Embryonic facial prominence (tissue), 1 donor: ENCODE measurements at regions not wholly inside any gene's neighbourhood (a gene's known extent, or its start where the extent isn't known, plus 50 kb on each side); places are given as distances from the start of the nearest gene placed in this dataset.
"Not testable (repeated sequence)": the region's sequence is repeated elsewhere in the genome, so short reads cannot be mapped to it uniquely, and the experiment has no call there.

Experiments
- DNase-seq: peaks from one replicate; pipeline ENCODE4 v3.0.0-alpha.2; 2016; ENCODE audit errors: extremely low spot score

GRCh38 chr7:91457208-91457607, 193.0 kb downstream of the FZD1 start:
- DNase-seq = no peak

- no peak for DNase-seq
Observed at GRCh38 chr7:91459539-91459938, 195.3 kb downstream of the FZD1 start.

GRCh38 chr7:91462316-91462715, 198.1 kb downstream of the FZD1 start:
- DNase-seq = no peak

DNA sequence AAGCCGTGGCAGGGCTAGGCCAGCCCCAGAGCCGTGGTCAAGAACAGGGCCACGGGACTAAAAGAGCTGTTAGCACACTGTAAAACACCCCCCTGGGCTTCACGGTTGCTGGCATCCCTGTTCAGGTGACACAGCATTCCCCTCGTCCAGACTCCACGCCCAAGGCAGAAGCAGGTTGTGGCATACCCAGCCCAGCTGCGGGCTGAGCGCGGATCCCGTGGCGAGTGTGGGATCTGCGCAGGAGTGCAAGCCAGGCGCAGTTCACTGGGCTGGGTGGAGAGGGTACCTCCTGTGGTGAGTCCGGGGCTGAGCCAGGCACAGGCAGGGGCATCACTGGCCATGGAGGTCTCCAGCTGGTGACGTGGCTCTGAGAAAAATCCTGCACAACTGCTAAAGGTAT, 199.1 kb downstream of the FZD1 start:
- DNase-seq = no peak

DNA sequence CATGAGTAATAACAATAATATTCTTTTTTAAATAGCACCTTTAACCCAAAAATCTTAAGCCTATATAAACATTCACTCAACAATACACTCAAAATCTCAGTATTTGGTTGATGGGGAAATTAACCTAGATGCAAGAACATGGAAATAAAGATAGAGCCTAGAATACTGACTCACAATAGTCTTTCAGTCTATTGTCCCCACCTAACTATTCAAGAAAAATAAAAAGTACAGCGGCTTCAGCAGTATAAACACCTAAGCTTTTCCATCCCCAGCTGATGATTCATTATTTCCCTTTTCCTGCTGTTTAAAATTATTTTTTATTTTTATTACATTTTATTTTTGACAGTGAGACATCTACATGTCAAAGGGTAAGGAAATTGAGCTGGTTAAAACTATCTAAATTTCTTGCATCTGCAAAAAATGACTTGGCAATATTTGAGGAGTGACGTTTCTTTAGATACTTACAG, 201.4 kb downstream of the FZD1 start:
- DNase-seq = no peak

DNA sequence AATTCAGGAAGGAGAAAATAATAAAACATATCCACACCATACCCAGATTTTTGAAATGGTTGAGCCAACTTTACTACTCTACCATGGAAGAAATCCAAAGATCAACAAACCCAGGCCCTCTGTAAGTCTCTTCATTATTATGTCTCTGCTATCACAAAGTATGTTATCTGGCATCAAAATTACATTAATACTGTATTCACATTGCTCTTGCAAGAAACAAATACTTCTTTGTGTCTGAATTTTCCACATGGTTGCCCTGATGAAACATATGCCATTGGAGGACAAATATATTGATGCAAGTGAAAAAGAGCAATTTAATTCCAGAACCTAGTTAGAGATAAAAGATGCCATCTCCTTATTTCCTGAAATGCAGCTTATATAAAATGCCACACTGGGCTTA, 204.0 kb downstream of the FZD1 start:
- no peak for DNase-seq

GRCh38 chr7:91473619-91474018, 209.4 kb downstream of the FZD1 start:
- no peak for DNase-seq

DNA sequence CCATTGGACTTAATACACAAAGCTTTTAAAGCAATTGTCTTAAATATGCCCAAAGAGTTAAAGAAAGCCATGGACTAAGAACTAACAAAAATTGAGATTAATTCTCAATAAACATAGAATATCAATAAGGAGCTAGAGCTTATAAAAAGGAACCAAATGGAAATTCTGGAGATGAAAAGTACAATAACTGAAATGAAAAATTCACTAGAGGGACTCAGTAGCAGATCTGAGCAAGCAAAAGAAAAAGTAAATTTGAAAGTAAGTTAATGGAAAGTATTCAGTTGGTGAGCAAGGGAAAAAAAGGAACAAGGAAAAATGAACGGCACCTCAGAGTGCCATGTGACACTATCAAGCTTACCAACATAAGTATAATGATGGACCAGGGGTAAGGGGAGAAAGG, 209.8 kb downstream of the FZD1 start:
- no peak for DNase-seq

- not testable (repeated sequence) for DNase-seq
Observed at GRCh38 chr7:91480470-91480869, 216.2 kb downstream of the FZD1 start.

DNA sequence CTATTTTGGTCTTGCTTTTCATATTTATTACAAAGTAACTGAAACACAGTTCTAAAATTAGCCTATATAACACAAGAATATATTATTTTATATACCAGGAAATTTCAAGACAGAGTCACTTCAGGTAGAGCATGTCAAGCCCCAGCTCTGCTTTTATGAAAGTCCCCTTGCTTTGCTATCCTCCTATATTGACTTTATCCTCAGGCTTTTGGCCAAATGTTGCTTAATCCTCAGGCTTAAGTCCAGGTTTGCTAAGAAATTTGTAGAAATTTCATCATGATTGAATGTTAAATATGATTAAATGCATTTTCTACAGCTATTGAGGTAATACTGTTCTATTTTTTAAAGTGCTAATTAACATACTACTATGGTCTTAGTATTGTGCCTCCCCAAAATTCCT, 227.6 kb downstream of the FZD1 start:
- DNase-seq = no peak

GRCh38 chr7:91492317-91492716, 228.1 kb downstream of the FZD1 start:
- DNase-seq = no peak

- DNase-seq = no peak
Observed at GRCh38 chr7:91492773-91493172, 228.5 kb downstream of the FZD1 start.

GRCh38 chr7:91494450-91494849, 230.2 kb downstream of the FZD1 start:
- DNase-seq = no peak

GRCh38 chr7:91496251-91496820, 232.1 kb downstream of the FZD1 start:
- DNase-seq = no peak

DNA sequence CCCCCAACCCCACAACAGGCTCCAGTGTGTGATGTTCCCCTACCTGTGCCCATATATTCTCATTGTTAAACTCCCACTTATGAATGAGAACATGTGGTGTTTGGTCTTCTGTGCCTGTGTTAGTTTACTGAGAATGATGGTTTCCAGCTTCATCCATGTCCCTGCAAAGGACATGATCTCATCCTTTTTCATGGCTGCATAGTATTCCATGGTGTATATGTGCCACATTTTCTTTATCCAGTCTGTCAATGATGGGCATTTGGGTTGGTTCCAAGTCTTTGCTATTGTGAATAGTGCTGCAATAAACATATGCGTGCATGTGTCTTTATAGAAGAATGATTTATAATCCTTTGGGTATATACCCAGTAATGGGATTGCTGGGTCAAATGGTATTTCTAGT, 233.0 kb downstream of the FZD1 start:
- not testable (repeated sequence) for DNase-seq

DNA sequence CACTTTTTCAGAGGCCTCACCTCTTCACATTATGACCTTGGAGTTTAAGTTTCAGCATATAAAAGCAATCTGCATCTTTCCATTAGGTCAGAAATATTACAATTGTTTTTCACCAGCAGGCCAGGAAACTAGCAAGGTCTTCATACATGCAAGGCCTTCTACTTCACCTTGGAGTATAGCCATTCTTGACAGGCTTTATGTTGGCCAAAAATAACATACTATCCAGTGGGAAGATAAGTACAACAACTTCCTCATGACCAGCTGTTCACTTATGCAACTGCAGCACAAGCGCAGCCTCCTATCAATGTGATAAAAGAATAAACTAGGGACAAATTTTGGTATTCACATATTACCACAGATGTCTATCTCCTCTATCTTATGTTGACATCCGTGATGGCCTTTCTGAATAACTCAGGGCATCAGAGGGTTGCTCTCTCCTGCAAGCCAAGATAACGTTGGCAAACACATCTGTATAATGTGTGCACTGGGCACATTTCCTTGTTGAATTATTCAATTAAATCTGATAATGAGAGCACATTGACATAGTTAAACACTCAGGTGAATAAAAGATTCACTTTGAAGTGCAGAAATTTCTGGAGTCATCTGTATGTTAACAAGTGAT, 239.8 kb downstream of the FZD1 start:
- DNase-seq = no peak

- DNase-seq = no peak
Observed at GRCh38 chr7:91504919-91505318, 240.7 kb downstream of the FZD1 start.

DNA sequence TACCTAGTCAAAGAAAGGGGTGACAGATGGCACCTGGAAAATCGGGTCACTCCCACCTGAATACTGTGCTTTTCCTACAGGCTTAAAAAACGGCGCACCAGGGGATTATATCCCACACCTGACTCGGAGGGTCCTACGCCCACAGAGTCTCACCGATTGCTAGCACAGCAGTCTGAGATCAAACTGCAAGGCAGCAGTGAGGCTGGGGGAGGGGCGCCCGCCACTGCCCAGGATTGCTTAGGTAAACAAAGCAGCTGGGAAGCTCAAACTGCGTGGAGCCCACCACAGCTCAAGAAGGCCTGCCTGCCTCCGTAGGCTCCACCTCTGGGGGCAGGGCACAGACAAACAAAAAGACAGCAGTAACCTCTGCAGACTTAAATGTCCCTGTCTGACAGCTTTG, 242.7 kb downstream of the FZD1 start:
- not testable (repeated sequence) for DNase-seq

DNA sequence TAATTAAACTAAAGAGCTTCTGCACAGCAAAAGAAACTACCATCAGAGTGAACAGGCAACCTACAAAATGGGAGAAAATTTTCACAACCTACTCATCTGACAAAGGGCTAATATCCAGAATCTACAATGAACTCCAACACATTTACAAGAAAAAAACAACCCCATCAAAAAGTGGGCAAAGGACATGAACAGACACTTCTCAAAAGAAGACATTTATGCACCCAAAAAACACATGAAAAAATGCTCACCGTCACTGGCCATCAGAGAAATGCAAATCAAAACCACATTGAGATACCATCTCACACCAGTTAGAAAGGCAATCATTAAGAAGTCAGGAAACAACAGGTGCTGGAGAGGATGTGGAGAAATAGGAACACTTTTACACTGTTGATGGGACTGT, 247.6 kb downstream of the FZD1 start:
- DNase-seq = not testable (repeated sequence)

DNA sequence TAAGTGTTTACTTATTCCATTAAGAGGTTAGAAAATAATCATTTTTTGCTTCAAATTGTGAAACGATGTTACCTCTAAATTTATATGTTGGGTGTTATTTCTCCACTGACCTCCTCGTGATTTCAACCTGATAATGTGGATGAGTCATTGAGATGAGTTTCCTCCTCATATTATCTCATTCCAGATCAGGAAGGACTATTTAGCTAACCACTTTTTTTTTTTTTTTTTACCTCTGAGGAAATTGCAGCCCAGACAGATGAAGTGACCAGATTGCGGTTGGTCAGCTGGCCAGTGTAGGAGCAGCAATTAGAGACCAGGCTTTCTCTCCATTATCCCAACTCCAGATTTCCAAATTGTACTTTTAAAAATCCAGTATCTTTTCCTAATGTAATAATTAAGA, 248.7 kb downstream of the FZD1 start:
- DNase-seq = no peak

GRCh38 chr7:91514591-91514990, 250.4 kb downstream of the FZD1 start:
- DNase-seq = no peak

- no peak for DNase-seq
Observed at GRCh38 chr7:91515961-91516360, 251.7 kb downstream of the FZD1 start.

DNA sequence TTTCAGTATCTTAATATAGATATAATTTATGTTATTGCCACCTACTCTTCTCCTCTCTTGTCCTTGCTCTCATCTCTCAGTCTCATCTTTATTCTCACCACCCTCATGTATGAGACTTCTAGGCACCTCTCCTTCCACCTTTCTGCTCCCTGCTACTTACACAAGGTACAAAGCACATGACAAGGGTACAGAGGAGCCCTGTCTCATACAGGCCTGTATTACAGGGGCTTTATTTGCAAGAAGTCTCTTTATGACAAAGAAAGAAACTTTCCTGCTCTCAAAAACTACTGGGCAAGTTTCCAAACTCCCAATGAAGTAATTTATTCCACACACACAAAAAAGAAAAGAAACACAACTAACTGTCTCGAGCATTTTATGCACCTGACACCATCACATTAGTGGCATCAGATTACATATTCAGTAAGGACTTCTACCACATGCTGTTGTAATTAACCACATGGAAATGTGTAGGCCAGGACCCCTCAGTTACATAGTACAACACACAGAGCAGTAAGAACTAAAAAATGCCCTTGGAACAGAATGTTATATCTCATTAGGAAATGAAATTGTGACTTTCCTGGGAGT, 253.1 kb downstream of the FZD1 start:
- DNase-seq = no peak

DNA sequence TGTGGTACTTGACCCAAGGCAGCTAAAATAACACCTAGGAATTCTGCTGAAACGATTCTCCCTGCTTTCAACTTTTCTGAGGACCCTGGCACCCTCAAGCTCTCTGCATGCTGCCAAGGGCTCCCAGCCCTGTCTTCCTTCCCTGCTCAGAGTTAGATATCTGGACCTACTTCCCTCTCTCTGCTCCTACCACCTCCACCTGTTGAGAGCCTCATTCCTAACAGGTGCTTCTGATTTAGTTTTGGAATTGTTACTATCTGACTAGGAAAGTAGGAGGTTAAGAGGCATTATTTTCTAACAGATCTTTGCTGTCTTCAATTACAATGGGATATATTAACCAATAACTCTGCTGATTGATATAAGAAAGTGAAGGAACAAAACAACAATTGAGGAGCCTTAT, 253.8 kb downstream of the FZD1 start:
- DNase-seq = no peak
